ENCODE measurements at regions not wholly inside any gene's neighbourhood (a gene's known extent, or its start where the extent isn't known, plus 50 kb on each side); places are given as distances from the start of the nearest gene placed in this dataset.

DNA sequence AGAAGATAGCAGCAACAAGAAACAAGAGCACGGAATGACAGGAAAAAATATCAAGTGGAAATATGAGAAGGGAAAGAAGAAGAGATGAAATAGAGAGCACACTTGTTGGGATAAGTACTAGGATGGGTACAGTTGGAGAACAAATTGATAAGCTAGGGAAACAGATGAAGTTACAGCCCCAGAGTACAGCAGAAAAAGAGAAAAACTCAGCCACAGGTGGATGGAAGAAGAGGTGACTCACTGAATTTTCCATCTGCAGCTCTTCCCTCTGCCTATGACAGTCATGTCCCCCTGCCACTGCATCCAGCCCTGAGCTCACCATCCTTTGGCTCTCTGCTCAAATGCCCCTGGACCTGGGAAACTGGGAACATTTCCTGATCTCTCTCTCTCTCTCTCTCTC lies 209.0 kb downstream of the BCOR start:
- intact Hi-C loops (cut with micrococcal nuclease; ENCODE audit: unreplicated experiment) = no loop called here
- Mint-ChIP-seq H3K27ac (ENCODE audit: unreplicated experiment) (no peak overlapping the region), H3K4me1 (ENCODE audit: low read depth, unreplicated experiment) (no peaks in the 10 kb centered on the region), H3K4me3 (ENCODE audit: low read depth, unreplicated experiment) (no peak overlapping the region), H3K27me3 (ENCODE audit: unreplicated experiment) (peaks cover 26% of the 10 kb centered on the region), H3K9me3 (ENCODE audit: low read depth, unreplicated experiment) (peaks cover 3% of the 10 kb centered on the region), H3K36me3 (ENCODE audit: insufficient read depth, unreplicated experiment) (no peaks in the 10 kb centered on the region)
- no peak for DNase-seq
- TF ChIP-seq, protein P1, sequence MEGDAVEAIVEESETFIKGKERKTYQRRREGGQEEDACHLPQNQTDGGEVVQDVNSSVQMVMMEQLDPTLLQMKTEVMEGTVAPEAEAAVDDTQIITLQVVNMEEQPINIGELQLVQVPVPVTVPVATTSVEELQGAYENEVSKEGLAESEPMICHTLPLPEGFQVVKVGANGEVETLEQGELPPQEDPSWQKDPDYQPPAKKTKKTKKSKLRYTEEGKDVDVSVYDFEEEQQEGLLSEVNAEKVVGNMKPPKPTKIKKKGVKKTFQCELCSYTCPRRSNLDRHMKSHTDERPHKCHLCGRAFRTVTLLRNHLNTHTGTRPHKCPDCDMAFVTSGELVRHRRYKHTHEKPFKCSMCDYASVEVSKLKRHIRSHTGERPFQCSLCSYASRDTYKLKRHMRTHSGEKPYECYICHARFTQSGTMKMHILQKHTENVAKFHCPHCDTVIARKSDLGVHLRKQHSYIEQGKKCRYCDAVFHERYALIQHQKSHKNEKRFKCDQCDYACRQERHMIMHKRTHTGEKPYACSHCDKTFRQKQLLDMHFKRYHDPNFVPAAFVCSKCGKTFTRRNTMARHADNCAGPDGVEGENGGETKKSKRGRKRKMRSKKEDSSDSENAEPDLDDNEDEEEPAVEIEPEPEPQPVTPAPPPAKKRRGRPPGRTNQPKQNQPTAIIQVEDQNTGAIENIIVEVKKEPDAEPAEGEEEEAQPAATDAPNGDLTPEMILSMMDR (IDR thresholded peaks at IDR 0.05; ENCODE audit: unreplicated experiment) = no peak
- CTCF ChIA-PET = no interaction called here
- BruUV-seq (replicated peaks) = no TSS peak

DNA sequence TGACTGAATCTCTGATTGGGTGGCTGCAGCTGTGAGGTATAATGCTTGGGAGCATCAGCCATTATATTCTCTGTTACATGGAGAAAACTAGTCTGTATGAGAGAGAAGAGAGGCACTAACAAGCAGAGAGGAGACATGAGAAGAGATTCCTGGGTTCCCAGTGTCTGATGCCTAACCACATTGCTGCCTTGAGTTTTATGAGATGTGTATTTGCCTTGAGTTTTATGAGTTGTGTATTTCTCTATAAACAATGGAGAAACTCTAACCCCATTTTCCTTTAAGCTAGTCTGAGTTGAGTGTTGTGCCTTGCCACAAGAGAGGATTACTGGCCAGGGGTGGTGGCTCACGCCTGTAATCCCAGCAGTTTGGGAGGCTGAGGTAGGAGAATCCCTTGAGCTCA lies 208.1 kb downstream of the BCOR start:
- intact Hi-C loops (cut with micrococcal nuclease; ENCODE audit: unreplicated experiment) = no loop called here
- CTCF ChIA-PET = no interaction called here
- no peaks in the 10 kb centered on the region for H3K36me3 Mint-ChIP-seq (ENCODE audit: insufficient read depth, unreplicated experiment)
- H3K4me1 Mint-ChIP-seq (ENCODE audit: low read depth, unreplicated experiment) = peaks cover 5% of the 10 kb centered on the region
- no peaks in the 10 kb centered on the region for H3K9me3 Mint-ChIP-seq (ENCODE audit: low read depth, unreplicated experiment)
- H3K27ac Mint-ChIP-seq (ENCODE audit: unreplicated experiment) = no peak overlapping the region
- BruUV-seq (replicated peaks) = no TSS peak
- H3K27me3 Mint-ChIP-seq (ENCODE audit: unreplicated experiment) = peaks cover 26% of the 10 kb centered on the region
- no peak overlapping the region for H3K4me3 Mint-ChIP-seq (ENCODE audit: low read depth, unreplicated experiment)
- TF ChIP-seq, protein P1 (IDR thresholded peaks at IDR 0.05; ENCODE audit: unreplicated experiment) = no peak
- no peak for DNase-seq

DNA sequence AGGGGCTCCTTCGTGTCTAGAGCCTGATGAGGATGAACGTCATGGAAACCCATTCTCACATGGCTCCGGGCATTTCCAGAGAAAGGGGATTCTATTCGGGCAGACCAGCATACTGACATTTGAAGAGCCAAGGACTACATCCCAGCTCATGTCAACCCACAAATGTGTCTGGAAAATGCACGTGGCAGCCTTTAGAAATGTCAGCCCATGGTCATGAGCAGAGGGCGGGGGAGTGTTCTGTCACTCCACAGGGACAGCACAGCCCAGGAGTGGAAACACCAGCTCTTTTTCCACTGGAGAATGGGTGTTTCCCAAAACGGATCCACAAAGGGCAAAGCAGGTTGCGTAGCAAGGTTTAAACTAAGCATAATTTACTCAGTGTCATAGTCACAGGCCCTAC lies 207.0 kb downstream of the BCOR start:
- CTCF ChIA-PET = no interaction called here
- Mint-ChIP-seq H3K36me3 (ENCODE audit: insufficient read depth, unreplicated experiment) (no peaks in the 10 kb centered on the region), H3K9me3 (ENCODE audit: low read depth, unreplicated experiment) (no peaks in the 10 kb centered on the region)

DNA sequence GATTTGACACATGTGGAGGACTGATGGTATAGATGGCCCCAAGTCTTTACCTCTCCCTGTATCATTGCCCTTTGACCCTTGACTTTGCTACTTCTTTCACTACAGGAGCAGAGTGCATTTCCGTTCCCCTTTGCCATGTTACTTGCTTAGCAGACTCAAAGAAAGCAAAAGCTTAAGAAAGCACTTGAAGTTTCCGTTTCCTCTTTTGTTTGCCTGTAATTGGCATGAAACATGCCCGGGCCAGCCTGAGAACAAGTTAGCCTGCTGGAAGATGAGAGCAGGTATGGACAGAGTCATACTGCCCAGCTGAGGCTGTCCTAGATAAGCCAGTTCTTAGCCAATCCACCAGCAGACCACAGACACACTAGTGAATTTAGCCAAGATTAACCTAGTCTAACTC lies 206.0 kb downstream of the BCOR start:
- no peak overlapping the region for H3K4me3 Mint-ChIP-seq (ENCODE audit: low read depth, unreplicated experiment)
- H3K4me1 Mint-ChIP-seq (ENCODE audit: low read depth, unreplicated experiment) = peaks cover 23% of the 10 kb centered on the region
- CTCF ChIA-PET = no interaction called here
- intact Hi-C loops (cut with micrococcal nuclease; ENCODE audit: unreplicated experiment) = no loop called here
- H3K27ac Mint-ChIP-seq (ENCODE audit: unreplicated experiment) = no peak overlapping the region
- H3K9me3 Mint-ChIP-seq (ENCODE audit: low read depth, unreplicated experiment) = no peaks in the 10 kb centered on the region
- no peak for DNase-seq
- no TSS peak for BruUV-seq (replicated peaks)
- TF ChIP-seq, protein P1 (IDR thresholded peaks at IDR 0.05; ENCODE audit: unreplicated experiment) = no peak
- H3K27me3 Mint-ChIP-seq (ENCODE audit: unreplicated experiment) = peaks cover 24% of the 10 kb centered on the region
- no peaks in the 10 kb centered on the region for H3K36me3 Mint-ChIP-seq (ENCODE audit: insufficient read depth, unreplicated experiment)

More for the DNA sequence above, 207.0 kb downstream of the BCOR start:
- intact Hi-C loops (cut with micrococcal nuclease; ENCODE audit: unreplicated experiment) = no loop called here
- TF ChIP-seq, protein P1 (IDR thresholded peaks at IDR 0.05; ENCODE audit: unreplicated experiment) = no peak
- no peak for DNase-seq
- Mint-ChIP-seq H3K4me1 (ENCODE audit: low read depth, unreplicated experiment) (peaks cover 16% of the 10 kb centered on the region), H3K4me3 (ENCODE audit: low read depth, unreplicated experiment) (no peak overlapping the region), H3K27ac (ENCODE audit: unreplicated experiment) (no peak overlapping the region), H3K27me3 (ENCODE audit: unreplicated experiment) (peaks cover 26% of the 10 kb centered on the region)
- BruUV-seq (replicated peaks) = no TSS peak

Data from Calu3 (cell line).